GM23248 (cell line): ENCODE measurements at regions not wholly inside any gene's neighbourhood (a gene's known extent, or its start where the extent isn't known, plus 50 kb on each side); places are given as distances from the start of the nearest gene placed in this dataset.

Experiments used
- DNase-seq: peaks from one replicate; pipeline ENCODE4 v3.0.0-alpha.2; 2015
- H2AFZ ChIP-seq: fragments of 200-600 bp; sonication (generic); 2 replicates; pipeline ENCODE4 v1.6.1; 2016; ENCODE audit warnings: antibody characterized with exemption
- H3F3A ChIP-seq: fragments of 200-600 bp; sonication (generic); 2 replicates; pipeline ENCODE4 v1.6.1; 2016; ENCODE audit warnings: mild to moderate bottlenecking, antibody characterized with exemption, mixed run types; ENCODE audit not compliant: insufficient read depth
- H3K27ac ChIP-seq: fragments of 200-600 bp; sonication (generic); 2 replicates; pipeline ENCODE4 v1.5.1; 2016; ENCODE audit warnings: mild to moderate bottlenecking
- H3K27me3 ChIP-seq: fragments of 200-600 bp; sonication (generic); replicated peaks from 2 replicates; pipeline ENCODE4 v1.6.1; 2016; ENCODE audit warnings: mild to moderate bottlenecking; ENCODE audit not compliant: insufficient read depth
- H3K36me3 ChIP-seq: fragments of 200-600 bp; sonication (generic); 2 replicates; pipeline ENCODE4 v1.6.1; 2016; ENCODE audit warnings: low read depth, mild to moderate bottlenecking
- H3K4me1 ChIP-seq: fragments of 200-600 bp; sonication (generic); 2 replicates; pipeline ENCODE4 v1.6.1; 2016; ENCODE audit warnings: mild to moderate bottlenecking; ENCODE audit not compliant: insufficient read depth
- H3K4me2 ChIP-seq: fragments of 200-600 bp; sonication (generic); one replicate; pipeline ENCODE4 v1.6.1; 2016; ENCODE audit warnings: mild to moderate bottlenecking; ENCODE audit not compliant: unreplicated experiment
- H3K4me3 ChIP-seq: fragments of 200-600 bp; sonication (generic); 2 replicates; pipeline ENCODE4 v1.5.1; 2016; ENCODE audit warnings: mild to moderate bottlenecking
- H3K79me2 ChIP-seq: fragments of 200-600 bp; sonication (generic); 2 replicates; pipeline ENCODE4 v1.6.1; 2016; ENCODE audit warnings: mild to moderate bottlenecking; ENCODE audit not compliant: insufficient read depth
- H3K9ac ChIP-seq: fragments of 200-600 bp; sonication (generic); 2 replicates; pipeline ENCODE4 v1.6.1; 2016; ENCODE audit warnings: mild to moderate bottlenecking
- H3K9me2 ChIP-seq: fragments of 200-600 bp; sonication (generic); 2 replicates; pipeline ENCODE4 v1.6.1; 2016; ENCODE audit warnings: mixed run types, mild to moderate bottlenecking, moderate library complexity; ENCODE audit not compliant: insufficient read depth
- H3K9me3 ChIP-seq: fragments of 200-600 bp; sonication (generic); one replicate; pipeline ENCODE4 v1.6.1; 2017; ENCODE audit warnings: low read depth
- H4K20me1 ChIP-seq: fragments of 200-600 bp; sonication (generic); 2 replicates; pipeline ENCODE4 v1.6.0; 2016; ENCODE audit not compliant: insufficient read depth
- EZH2 ChIP-seq: fragments of 200-600 bp; sonication (generic); IDR thresholded peaks from 2 replicates; pipeline ENCODE4 v1.6.1; 2018; ENCODE audit warnings: antibody characterized with exemption, mild to moderate bottlenecking; ENCODE audit not compliant: insufficient read depth, poor library complexity, severe bottlenecking
- EZH2phosphoT487 ChIP-seq: fragments of 200-600 bp; sonication (generic); IDR thresholded peaks from 2 replicates; pipeline ENCODE4 v1.6.1; 2018; ENCODE audit warnings: antibody characterized with exemption, moderate library complexity, mild to moderate bottlenecking, low read depth; ENCODE audit not compliant: insufficient read depth
- WGBS, 2 experiments: methylation state at CpG; one replicate each; pipeline ENCODE4 v1.1.6; 2015 to 2017; ENCODE audit warnings: low lambda C conversion rate in 2 of 2, low coverage in 1 of 2; ENCODE audit errors: missing lambda C conversion rate in 2 of 2; 5-methylcytosine and 5-hydroxymethylcytosine counted together
- in situ Hi-C: fragments of 300-500 bp; cut with MboI; formaldehyde crosslinking; loops from 2 replicates; pipeline ENCODE4 v1.15.0; 2020

- no peak for TF ChIP-seq EZH2
- TF ChIP-seq EZH2phosphoT487, result no peak
These were observed 258.0 kb downstream of the ZEB2 start for GRCh38 chr2:144261966-144262365.

GRCh38 chr2:144261336-144261735, 258.6 kb downstream of the ZEB2 start:
- H3K9me3 ChIP-seq, result peaks cover 6% of the 10 kb centered on the region
- H3K79me2 ChIP-seq, result no peaks in the 10 kb centered on the region
- no peak overlapping the region for H3K9ac ChIP-seq
- H3K9me2 ChIP-seq, result no peaks in the 10 kb centered on the region
- no peak for DNase-seq
- peaks cover 8% of the 10 kb centered on the region for H3K4me1 ChIP-seq
- peaks cover 12% of the 10 kb centered on the region for H3K36me3 ChIP-seq
- no peak overlapping the region for H2AFZ ChIP-seq
- in situ Hi-C loops, result no loop called here
- 94 to 96% methylated on average over 2 of the region's 2 CpGs for WGBS, 2 experiments
- H4K20me1 ChIP-seq, result no peaks in the 10 kb centered on the region
- H3K27me3 ChIP-seq, result no peaks in the 10 kb centered on the region
- H3K4me3 ChIP-seq, result no peak overlapping the region
- H3K27ac ChIP-seq, result no peak overlapping the region
- no peak for TF ChIP-seq EZH2
- TF ChIP-seq EZH2phosphoT487, result no peak
- H3F3A ChIP-seq, result no peaks in the 10 kb centered on the region; the same call in 1 of the 2 replicates
- no peak overlapping the region for H3K4me2 ChIP-seq

More at GRCh38 chr2:144261966-144262365, 258.0 kb downstream of the ZEB2 start:
- H3K27ac ChIP-seq, result no peak overlapping the region
- no peak overlapping the region for H2AFZ ChIP-seq
- peaks cover 4% of the 10 kb centered on the region for H3K4me1 ChIP-seq
- WGBS, 2 experiments, result 84 to 91% methylated on average over 2 of the region's 2 CpGs
- no peak overlapping the region for H3K4me3 ChIP-seq
- no peaks in the 10 kb centered on the region for H4K20me1 ChIP-seq
- in situ Hi-C loops, result no loop called here
- DNase-seq, result no peak
- H3K79me2 ChIP-seq, result no peaks in the 10 kb centered on the region
- H3K36me3 ChIP-seq, result peaks cover 12% of the 10 kb centered on the region
- H3F3A ChIP-seq, result no peaks in the 10 kb centered on the region; the same call in 1 of the 2 replicates
- no peak overlapping the region for H3K9ac ChIP-seq
- H3K9me3 ChIP-seq, result peaks cover 6% of the 10 kb centered on the region
- no peaks in the 10 kb centered on the region for H3K9me2 ChIP-seq
- no peak overlapping the region for H3K4me2 ChIP-seq
- H3K27me3 ChIP-seq, result no peaks in the 10 kb centered on the region

- Histone ChIP-seq H3K4me3 (no peak overlapping the region), H3K9ac (no peak overlapping the region), H3K79me2 (no peaks in the 10 kb centered on the region), H3K9me3 (peaks cover 6% of the 10 kb centered on the region), H3K36me3 (peaks cover 12% of the 10 kb centered on the region), H3K4me1 (peaks cover 8% of the 10 kb centered on the region), H3K27me3 (no peaks in the 10 kb centered on the region), H3K4me2 (no peak overlapping the region), H3F3A (no peaks in the 10 kb centered on the region; the same call in 1 of the 2 replicates), H4K20me1 (no peaks in the 10 kb centered on the region), H3K27ac (no peak overlapping the region), H2AFZ (no peak overlapping the region), H3K9me2 (no peaks in the 10 kb centered on the region)
- TF ChIP-seq EZH2, result no peak
- TF ChIP-seq EZH2phosphoT487, result no peak
- WGBS, 2 experiments, result 97 to 99% methylated on average over 6 of the region's 6 CpGs
- in situ Hi-C loops, result no loop called here
- DNase-seq, result no peak
These were observed 260.6 kb downstream of the ZEB2 start for GRCh38 chr2:144259332-144259731.

- H4K20me1 ChIP-seq, result no peaks in the 10 kb centered on the region
- no peak overlapping the region for H3K4me3 ChIP-seq
- H3K9ac ChIP-seq, result no peak overlapping the region
- H3K4me1 ChIP-seq, result peaks cover 8% of the 10 kb centered on the region
- no peak overlapping the region for H3K27ac ChIP-seq
- peaks cover 6% of the 10 kb centered on the region for H3K9me3 ChIP-seq
- 93 to 95% methylated on average over 2 of the region's 2 CpGs for WGBS, 2 experiments
- peaks cover 12% of the 10 kb centered on the region for H3K36me3 ChIP-seq
- in situ Hi-C loops, result no loop called here
- DNase-seq, result no peak
- H2AFZ ChIP-seq, result no peak overlapping the region
- no peak overlapping the region for H3K4me2 ChIP-seq
- TF ChIP-seq EZH2 (no peak), EZH2phosphoT487 (no peak)
- no peaks in the 10 kb centered on the region for H3K79me2 ChIP-seq
- H3K9me2 ChIP-seq, result no peaks in the 10 kb centered on the region
- H3K27me3 ChIP-seq, result no peaks in the 10 kb centered on the region
- no peaks in the 10 kb centered on the region; the same call in 1 of the 2 replicates for H3F3A ChIP-seq
These were observed 261.8 kb downstream of the ZEB2 start for GRCh38 chr2:144258154-144258553.

GRCh38 chr2:144256996-144257707, 262.8 kb downstream of the ZEB2 start:
- no peaks in the 10 kb centered on the region for H3K27me3 ChIP-seq
- no peak overlapping the region for H3K9ac ChIP-seq
- H3K79me2 ChIP-seq, result no peaks in the 10 kb centered on the region
- in situ Hi-C loops, result no loop called here
- WGBS, 2 experiments, result 17 to 25% methylated on average over 1 of the region's 1 CpG
- no peaks in the 10 kb centered on the region for H4K20me1 ChIP-seq
- H3K9me2 ChIP-seq, result no peaks in the 10 kb centered on the region
- TF ChIP-seq EZH2phosphoT487 (no peak), EZH2 (no peak)
- peaks cover 6% of the 10 kb centered on the region for H3K9me3 ChIP-seq
- H3K36me3 ChIP-seq, result peaks cover 12% of the 10 kb centered on the region
- H2AFZ ChIP-seq, result no peak overlapping the region
- H3F3A ChIP-seq, result no peaks in the 10 kb centered on the region; the same call in 1 of the 2 replicates
- no peak overlapping the region for H3K4me2 ChIP-seq
- DNase-seq, result peak; percentile 48
- H3K27ac ChIP-seq, result no peak overlapping the region
- H3K4me1 ChIP-seq, result peaks cover 8% of the 10 kb centered on the region
- no peak overlapping the region for H3K4me3 ChIP-seq
